CD4-positive, alpha-beta T cell (primary cell): ENCODE measurements at regions not wholly inside any gene's neighbourhood (a gene's known extent, or its start where the extent isn't known, plus 50 kb on each side); places are given as distances from the start of the nearest gene placed in this dataset.

Experiments
- ATAC-seq: fragments of 200-7000 bp; cut with Tn5 transposase; one replicate; pipeline ENCODE4 v1.10.0; 2022; ENCODE audit warnings: mild to moderate bottlenecking; ENCODE audit not compliant: poor library complexity
- CTCF ChIA-PET: fragments of 350-600 bp; sonication (Branson Sonifier 250); formaldehyde crosslinking; loops from one replicate; lab custom pipeline; 2021; ENCODE audit warnings: antibody characterized with exemption, inconsistent platforms; lab: Charles Lee
- POLR2A ChIA-PET: fragments of 350-600 bp; sonication (Branson Sonifier 250); formaldehyde crosslinking; loops from one replicate; lab custom pipeline; 2021; ENCODE audit warnings: antibody characterized with exemption, inconsistent platforms; lab: Charles Lee
- DNase-seq, 14 experiments: peaks; one replicate each; pipeline ENCODE4 v3.0.0-alpha.2; 2013 to 2020; ENCODE audit warnings: mixed read lengths in 2 of 14
- H3K27ac ChIP-seq, 2 donors: one replicate each; pipeline versions ENCODE4 v1.5.1 to v1.7.0; 2013; ENCODE audit warnings: low read length in 2 of 2, low read depth in 1 of 2, mild to moderate bottlenecking in 1 of 2
- H3K27me3 ChIP-seq, 2 experiments: 1 replicate in 1 of 2; 2 replicates in 1 of 2; pipeline versions ENCODE4 v1.6.1 to v1.7.0; 2013; ENCODE audit warnings: low read length in 2 of 2, control low read depth in 1 of 2, mild to moderate bottlenecking in 1 of 2, moderate library complexity in 1 of 2; ENCODE audit not compliant: insufficient read depth in 2 of 2, control insufficient read depth in 1 of 2
- H3K36me3 ChIP-seq: one replicate; pipeline ENCODE4 v1.6.1; 2013; ENCODE audit warnings: low read length, control low read depth; ENCODE audit not compliant: insufficient read depth
- H3K4me1 ChIP-seq: one replicate; pipeline ENCODE4 v1.6.1; 2013; ENCODE audit warnings: low read length, control low read depth; ENCODE audit not compliant: insufficient read depth
- H3K4me3 ChIP-seq: one replicate; pipeline ENCODE4 v1.5.1; 2013; ENCODE audit warnings: mild to moderate bottlenecking, low read length, moderate library complexity
- H3K9me3 ChIP-seq, 2 experiments: 1 replicate in 1 of 2; 2 replicates in 1 of 2; pipeline versions ENCODE4 v1.6.1 to v1.7.0; 2013; ENCODE audit warnings: low read length in 2 of 2, mild to moderate bottlenecking in 2 of 2, control low read depth in 1 of 2, moderate library complexity in 1 of 2; ENCODE audit not compliant: control insufficient read depth in 1 of 2, insufficient read depth in 1 of 2
- H3K27ac Mint-ChIP-seq: one replicate; pipeline ENCODE4 v1.8.0; 2020; ENCODE audit warnings: mixed read lengths
- H3K27me3 Mint-ChIP-seq: one replicate; pipeline ENCODE4 v1.8.0; 2021; ENCODE audit warnings: mixed read lengths
- H3K36me3 Mint-ChIP-seq: one replicate; pipeline ENCODE4 v1.8.0; 2021; ENCODE audit warnings: low read depth, mixed read lengths
- H3K4me1 Mint-ChIP-seq: one replicate; pipeline ENCODE4 v1.8.0; 2021; ENCODE audit warnings: low read depth, mixed read lengths
- H3K4me3 Mint-ChIP-seq: one replicate; pipeline ENCODE4 v1.8.0; 2020; ENCODE audit warnings: mild to moderate bottlenecking, mixed read lengths
- H3K9me3 Mint-ChIP-seq: one replicate; pipeline ENCODE4 v1.8.0; 2020; ENCODE audit warnings: mixed read lengths
- CTCF ChIP-seq: fragments of 200-600 bp; IDR thresholded peaks from one replicate; pipeline ENCODE4 v1.8.0; 2022; ENCODE audit warnings: antibody characterized with exemption, mild to moderate bottlenecking
- intact Hi-C, 2 experiments: fragments of 100-400 bp; cut with DNase I in 1 of 2; cut with micrococcal nuclease in 1 of 2; formaldehyde crosslinking; loops; one replicate each; pipeline versions ENCODE4 v1.15.1 to v1.9.0; 2023 to 2025; cut with DNase I, micrococcal nuclease

- no peaks in the 10 kb centered on the region for H3K4me1 ChIP-seq
- H3K27me3 ChIP-seq, result no peaks in the 10 kb centered on the region
- no peak overlapping the region for H3K27ac ChIP-seq
- Mint-ChIP-seq H3K36me3 (no peaks in the 10 kb centered on the region), H3K4me3 (no peak overlapping the region), H3K4me1 (no peaks in the 10 kb centered on the region), H3K27ac (no peak overlapping the region), H3K27me3 (no peaks in the 10 kb centered on the region), H3K9me3 (no peaks in the 10 kb centered on the region)
- ATAC-seq, result no peak
- CTCF ChIA-PET, result no interaction called here
- intact Hi-C loops, result no loop called here
- H3K4me3 ChIP-seq, result no peak overlapping the region
- POLR2A ChIA-PET, result no interaction called here
- no peak for DNase-seq
- TF ChIP-seq CTCF, result no peak
- no peaks in the 10 kb centered on the region for H3K36me3 ChIP-seq
- no peaks in the 10 kb centered on the region for H3K9me3 ChIP-seq
Measured at GRCh38 chr3:115398506-115398905, 224.8 kb upstream of the GAP43 start.

GRCh38 chr3:115399750-115400149, 223.6 kb upstream of the GAP43 start:
- no peaks in the 10 kb centered on the region for H3K36me3 Mint-ChIP-seq
- H3K27ac Mint-ChIP-seq, result no peak overlapping the region
- no peak overlapping the region for H3K4me3 Mint-ChIP-seq
- Histone ChIP-seq H3K36me3 (no peaks in the 10 kb centered on the region), H3K4me3 (no peak overlapping the region), H3K9me3 (no peaks in the 10 kb centered on the region), H3K4me1 (no peaks in the 10 kb centered on the region), H3K27ac (no peak overlapping the region), H3K27me3 (no peaks in the 10 kb centered on the region)
- no peak for TF ChIP-seq CTCF
- CTCF ChIA-PET, result interaction anchor here (0.7 kb wide), 1 partner anchor 24 kb away, joined by 3 read pairs; no protein-coding TSS in a partner anchor
- H3K27me3 Mint-ChIP-seq, result no peaks in the 10 kb centered on the region
- H3K9me3 Mint-ChIP-seq, result no peaks in the 10 kb centered on the region
- H3K4me1 Mint-ChIP-seq, result no peaks in the 10 kb centered on the region
- DNase-seq (no peak), ATAC-seq (no peak)
- POLR2A ChIA-PET, result no interaction called here
- intact Hi-C loops, result no loop called here

GRCh38 chr3:115401298-115401697, 222.0 kb upstream of the GAP43 start:
- Histone ChIP-seq H3K27me3 (no peaks in the 10 kb centered on the region), H3K4me3 (no peak overlapping the region), H3K9me3 (no peaks in the 10 kb centered on the region), H3K36me3 (no peaks in the 10 kb centered on the region), H3K4me1 (no peaks in the 10 kb centered on the region), H3K27ac (no peak overlapping the region)
- Mint-ChIP-seq H3K4me1 (no peaks in the 10 kb centered on the region), H3K27ac (no peak overlapping the region), H3K36me3 (no peaks in the 10 kb centered on the region), H3K27me3 (no peaks in the 10 kb centered on the region), H3K9me3 (no peaks in the 10 kb centered on the region), H3K4me3 (no peak overlapping the region)
- ATAC-seq, result no peak
- ChIA-PET POLR2A (no interaction called here), CTCF (no interaction called here)
- no peak for TF ChIP-seq CTCF
- DNase-seq, result no peak
- intact Hi-C loops, result no loop called here
